Myocyte (in vitro differentiated cells): ENCODE measurements at regions not wholly inside any gene's neighbourhood (a gene's known extent, or its start where the extent isn't known, plus 50 kb on each side); places are given as distances from the start of the nearest gene placed in this dataset.

Source experiments
- DNase-seq: peaks from one replicate; pipeline ENCODE4 v3.0.0-alpha.2; 2012; ENCODE audit warnings: low read depth

DNA sequence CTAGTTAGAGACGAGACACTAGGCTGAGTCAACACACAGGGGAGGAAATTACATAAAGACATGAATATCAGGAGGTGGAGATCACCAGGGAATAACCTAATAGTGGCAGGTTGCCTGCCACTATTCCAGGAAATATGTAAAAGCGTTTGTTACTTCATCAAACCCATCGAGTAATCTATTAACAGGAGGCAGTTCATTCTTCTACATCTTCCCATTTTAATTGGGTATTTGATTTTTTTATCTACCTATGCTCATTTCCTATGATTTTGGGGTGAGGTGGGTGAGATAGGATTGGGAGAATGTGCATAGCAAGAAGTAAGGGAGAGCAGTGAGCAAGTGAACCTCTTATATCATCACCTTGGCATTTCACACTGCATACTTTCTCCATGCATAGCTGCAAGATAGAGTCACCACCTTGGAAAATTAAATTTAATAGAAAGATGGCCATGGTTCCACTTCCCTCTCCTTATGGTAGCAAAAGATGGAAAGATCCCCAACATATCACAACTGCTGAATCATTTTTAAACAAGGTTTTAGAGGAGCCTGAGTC is 312.2 kb downstream of the TMEM114 start:
- no peak for DNase-seq

DNA sequence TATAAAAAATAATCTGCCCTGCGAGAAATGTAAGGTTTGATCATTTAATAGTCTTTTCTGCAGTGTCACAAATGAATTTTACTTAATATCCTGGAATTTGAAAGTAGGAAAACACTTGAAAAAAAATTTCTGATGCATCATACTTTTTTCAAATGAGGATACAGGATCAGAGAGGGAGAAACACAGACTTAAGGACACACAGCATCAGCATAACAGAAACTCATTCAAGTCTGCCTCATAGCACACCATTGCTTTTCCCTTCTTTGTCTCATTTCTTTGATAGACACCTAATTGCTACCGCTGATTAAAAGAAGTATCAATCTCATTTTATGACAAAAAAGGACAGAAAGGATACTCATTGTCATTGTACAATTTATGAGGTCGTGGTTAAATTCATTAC is 319.0 kb downstream of the TMEM114 start:
- DNase-seq: no peak

DNA sequence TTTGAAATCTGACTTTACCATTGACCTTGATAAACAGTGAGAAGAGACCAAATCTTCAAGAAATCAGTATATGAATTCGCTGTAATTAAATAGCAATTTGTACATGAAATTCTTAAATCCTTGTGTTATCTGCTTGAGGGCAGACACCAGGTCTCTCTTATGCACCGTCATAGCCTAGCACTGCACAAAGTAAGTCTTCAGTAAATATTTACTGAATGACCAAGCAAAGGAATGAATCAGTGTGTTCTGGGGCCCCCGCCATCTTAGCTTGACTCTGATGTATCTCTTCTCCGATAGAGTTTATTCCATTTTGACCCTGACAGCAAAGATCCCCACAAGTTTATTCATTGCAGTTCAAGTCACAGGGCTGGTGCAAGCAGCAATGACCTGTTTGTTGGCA is 328.0 kb downstream of the TMEM114 start:
- DNase-seq: no peak

DNA sequence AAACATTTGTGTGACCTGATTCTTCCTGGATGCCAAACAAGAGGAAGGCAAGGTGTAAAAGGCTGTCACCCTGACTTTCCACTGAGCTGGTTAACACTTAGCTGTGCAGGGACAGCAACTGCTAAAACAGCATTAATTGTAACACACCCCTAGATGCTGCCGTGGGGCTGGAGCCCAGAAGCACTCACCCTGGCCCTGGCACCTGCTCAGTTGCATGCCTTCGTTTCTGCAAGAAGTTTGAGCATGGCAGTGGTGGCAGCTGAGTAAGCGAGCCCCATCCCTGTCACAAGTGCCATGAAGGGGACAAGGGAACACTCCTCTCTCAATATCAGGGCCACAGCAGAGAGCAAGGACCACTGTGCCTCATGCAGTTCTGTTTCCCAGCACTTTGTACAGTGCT is 330.2 kb downstream of the TMEM114 start:
- no peak for DNase-seq

DNA sequence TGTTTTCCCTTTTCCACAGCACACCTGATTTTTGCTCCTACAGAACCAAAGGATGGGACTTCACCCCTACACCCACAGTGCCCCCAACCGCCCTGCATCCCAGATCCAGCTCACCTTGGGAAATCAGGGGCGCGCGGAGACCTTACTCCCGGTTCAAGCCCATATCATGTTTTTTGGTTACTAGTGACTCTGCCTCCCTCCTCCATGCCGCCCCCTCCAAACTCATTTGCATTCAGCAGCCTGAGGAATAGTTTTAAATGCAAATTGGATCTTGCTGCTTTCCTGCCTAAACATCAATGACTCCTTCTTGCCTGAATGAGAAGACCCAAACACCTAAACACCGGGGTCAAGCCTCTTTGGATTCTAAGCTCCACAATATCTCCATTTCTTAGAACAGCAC is 331.8 kb downstream of the TMEM114 start:
- no peak for DNase-seq

DNA sequence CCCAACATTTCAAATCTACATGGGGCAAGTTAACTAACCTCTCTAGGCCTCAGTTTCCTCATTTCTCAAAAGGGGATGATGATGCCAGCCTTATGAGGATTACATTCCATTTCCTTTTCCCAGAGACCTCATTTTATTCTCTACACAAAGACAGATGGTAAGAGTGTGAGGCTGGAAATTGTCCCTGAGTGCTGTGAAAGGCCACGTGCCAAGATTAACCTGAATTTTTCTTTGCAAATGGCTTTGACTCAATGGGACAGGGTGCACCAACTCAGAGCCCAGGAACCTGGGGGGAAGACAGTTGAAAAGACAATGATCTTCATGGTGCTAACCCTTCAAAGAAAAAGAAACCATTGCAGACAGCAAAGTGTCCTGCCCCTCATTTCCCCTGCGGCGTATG is 332.8 kb downstream of the TMEM114 start:
- no peak for DNase-seq

DNA sequence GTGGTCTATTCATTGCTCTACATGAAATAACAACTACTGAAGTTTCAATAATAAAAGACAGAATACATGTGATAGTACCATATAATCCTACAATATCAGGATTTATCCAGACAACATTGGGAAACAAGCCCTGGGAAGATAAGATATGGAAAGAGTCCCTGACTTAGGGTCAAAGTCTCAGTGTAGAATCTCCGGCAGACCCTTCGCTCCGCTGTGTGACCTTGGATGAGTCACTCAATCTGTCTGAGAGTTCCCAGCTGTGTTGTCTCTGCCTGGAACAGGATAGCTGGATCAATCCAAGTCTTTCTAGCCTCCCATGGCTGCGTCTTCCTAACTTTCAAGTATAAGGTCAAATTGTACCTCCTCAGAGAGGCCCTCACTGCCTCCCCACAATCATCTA is 335.9 kb downstream of the TMEM114 start:
- no peak for DNase-seq

DNA sequence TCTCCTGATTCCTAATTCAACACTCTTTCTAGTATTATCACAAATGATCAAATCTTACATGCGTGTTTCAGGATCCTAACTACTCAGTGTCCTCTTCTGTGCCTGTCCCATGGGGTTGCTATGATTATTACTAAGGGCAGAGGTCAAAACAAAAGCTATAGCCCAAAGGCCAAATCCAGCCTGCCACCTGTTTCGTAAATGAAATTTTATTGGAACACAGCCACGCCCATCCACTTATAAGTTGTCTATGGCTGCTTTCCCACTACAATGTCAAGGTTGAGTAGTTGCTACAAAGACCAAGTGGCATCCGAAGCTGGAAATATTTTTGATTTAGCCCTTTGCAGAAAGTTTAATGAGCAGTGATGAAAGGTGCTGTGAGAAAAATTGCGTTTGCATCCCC is 336.6 kb downstream of the TMEM114 start:
- no peak for DNase-seq

DNA sequence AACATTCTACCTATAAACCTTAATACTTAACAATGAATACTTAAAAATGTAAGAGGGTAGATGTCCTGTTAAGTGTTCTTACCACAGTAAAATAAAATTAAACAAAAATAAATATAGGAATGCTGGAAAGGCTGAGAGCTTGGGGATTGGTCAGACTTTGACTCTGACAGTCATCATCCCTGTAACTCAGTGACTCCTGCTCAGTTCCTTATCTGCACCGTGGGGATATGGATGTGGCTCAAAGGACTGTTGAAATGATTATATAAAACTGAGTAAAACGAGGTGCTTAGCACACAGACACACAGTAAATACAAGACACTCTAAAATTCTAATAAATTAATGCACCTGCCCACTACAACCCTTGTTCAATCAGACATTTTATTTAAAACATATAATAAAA is 338.6 kb downstream of the TMEM114 start:
- no peak for DNase-seq

DNA sequence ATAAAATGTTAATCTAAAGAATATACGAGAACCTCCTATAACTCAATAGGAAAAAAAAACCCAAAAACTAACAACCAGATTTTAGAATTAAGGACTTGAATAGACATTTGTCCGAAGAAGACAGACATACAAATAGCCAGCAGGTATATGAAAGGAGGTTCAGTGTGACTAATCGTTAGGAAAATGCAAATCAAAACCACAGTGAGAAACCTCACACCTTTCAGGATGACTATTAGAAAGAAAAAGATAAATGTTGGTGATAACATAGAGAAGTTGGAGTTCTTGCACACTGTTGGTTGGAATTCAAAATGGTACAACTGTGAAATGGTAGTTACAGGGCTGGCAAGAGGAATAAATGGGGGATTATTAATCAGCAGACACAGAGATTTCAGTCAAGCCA is 339.0 kb downstream of the TMEM114 start:
- no peak for DNase-seq

DNA sequence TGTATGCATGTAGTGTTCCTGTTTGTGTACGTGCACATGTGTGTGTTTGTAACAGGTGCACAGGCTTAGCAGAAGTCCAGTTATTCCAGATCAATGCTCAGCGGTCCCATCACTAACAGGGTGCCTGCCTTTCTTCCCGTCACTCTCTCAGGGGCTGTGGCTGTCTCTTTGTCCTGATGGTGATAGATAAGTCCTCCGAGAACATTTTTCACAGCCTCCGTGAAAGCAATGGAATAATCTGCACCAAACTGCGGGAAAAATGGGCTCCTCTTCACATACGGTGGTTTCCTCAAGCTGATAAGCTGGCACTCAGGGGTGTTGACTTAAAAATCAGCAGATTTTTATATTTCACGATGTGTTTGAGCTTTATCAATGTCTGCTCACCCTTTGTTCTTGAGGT is 342.3 kb downstream of the TMEM114 start:
- no peak for DNase-seq

DNA sequence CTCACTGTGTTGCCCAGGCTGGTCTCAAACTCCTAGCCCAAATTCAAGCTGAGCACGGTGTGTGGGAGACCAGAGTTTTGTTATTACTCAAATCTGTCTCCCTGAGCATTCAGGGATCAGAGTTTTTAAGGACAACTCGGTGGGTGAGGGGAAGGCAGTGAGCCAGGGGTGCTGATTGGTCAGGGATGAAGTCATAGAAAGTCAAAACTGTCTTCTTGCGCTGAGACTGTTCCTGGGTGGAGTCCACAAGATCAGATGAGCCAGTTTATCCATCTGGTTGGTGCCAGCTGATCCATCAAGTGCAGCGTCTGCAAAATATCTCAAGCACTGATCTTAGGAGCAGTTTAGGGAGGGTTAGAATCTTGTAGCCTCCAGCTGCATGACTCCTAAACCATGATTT is 346.3 kb downstream of the TMEM114 start:
- no peak for DNase-seq

DNA sequence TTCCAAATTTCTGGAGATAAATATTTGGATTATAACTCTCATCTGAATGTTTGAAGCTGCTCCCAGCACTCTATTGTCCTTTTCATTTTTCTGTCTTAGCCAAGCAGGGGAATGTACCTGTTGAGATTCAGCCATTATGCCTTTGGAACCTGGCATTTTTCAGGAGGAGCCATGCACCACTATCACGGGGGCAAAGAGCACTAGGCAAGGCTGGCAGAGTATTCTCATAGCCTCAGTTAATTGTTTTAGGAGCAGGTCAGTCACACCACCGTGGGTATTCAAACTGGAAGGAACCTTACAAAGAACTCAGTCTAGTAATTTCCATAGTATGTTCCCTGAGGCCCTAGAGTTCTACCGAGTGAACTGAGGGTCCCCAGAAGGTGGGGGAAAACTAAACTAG is 348.9 kb downstream of the TMEM114 start:
- DNase-seq: no peak

DNA sequence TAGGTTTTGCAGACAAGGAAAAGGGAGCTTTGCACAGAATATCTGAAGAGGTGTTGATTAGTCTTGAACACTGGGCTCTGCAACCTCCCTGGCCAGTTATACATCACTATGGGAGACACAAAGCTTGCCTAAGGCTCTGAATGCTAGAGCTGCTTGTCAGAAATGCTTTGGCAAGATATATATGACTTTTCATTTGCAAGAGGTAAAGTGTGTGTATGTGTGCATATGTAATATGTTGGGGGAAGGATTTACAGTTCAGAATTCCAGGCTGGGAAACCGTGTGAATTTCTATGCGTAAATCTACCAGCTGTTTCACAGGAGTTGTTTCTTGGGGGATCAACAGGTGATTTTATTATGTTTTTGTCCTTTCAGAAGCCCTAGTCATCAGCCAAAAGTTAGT is 350.9 kb downstream of the TMEM114 start:
- no peak for DNase-seq

DNA sequence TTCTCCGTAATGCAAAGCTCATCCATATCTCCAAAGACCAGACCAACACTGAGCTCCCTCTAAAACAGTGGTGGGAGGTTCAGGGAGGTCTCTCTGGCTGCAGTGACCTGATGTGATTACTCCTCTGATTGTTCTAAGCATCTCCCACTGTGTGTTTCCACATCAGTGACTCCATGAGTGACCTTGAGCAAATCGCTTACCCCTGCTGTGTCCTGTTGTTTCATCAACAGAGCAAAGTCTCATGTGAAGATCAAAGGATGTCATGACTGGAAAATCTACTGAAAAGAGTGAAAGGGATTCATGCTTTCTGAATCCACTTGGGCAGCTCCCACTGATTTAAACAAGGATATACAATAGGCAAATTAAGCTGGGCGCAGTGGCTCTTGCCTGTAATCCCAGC is 352.9 kb downstream of the TMEM114 start:
- no peak for DNase-seq

DNA sequence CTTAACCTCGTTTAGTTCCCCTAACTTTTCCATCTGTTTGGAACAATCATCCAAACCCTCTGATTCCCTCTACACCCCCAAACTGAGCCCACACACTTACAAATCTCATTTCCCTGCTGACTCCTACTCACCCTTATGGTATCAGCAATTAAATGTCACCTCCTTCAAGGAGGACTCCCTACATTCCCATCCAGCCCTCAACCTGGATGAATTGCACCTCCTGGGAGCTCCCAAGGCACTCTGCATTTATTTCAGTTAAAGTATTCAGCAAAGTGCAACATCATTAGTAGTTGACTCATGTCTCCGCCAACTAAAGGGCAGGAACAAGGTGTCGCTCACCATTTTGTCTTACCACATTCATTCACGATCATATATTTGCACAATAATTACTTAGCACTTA is 353.5 kb downstream of the TMEM114 start:
- DNase-seq: no peak

DNA sequence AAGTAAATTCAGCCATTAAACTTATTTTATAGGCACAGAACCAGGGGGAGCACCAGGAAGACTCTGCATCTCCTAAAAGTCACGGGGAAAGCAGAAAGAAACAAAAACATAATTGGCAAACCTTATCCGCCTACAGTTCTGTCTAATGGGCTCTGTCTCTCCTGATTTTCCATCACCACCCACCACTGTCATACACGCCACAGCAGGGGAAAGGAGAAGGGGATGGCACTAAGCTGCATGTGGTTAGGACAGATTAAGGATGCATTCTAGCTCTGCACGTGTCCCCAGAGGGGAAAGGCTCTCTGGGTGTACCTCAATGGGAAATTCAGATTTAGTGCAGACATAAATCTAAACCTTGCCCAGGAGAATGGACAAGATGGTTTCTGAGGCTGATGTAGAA is 359.8 kb downstream of the TMEM114 start:
- no peak for DNase-seq

DNA sequence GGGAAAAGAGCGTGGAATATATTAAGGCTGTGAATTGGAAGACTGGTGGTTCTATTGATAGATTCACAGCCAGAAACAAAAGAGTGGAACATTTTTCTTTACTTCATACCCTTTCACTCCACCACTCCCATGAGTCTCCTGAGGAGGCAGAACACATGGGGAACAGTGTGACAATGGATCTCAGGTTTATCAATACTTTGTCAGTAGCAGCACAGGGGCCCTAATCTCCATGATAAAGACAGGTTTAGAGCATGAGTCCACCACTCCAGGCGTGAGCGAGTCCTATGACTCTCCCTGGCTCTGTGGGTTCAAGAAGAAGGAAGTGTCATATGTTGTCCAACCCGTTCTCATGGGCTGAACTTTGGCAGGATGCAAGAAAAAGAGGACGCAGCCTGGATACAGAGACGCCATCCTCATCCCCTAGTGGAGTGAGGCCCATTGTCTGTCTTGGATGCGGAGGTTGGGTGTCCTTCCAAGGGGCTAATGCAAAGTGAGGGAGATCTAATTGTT is 361.2 kb downstream of the TMEM114 start:
- DNase-seq: no peak

DNA sequence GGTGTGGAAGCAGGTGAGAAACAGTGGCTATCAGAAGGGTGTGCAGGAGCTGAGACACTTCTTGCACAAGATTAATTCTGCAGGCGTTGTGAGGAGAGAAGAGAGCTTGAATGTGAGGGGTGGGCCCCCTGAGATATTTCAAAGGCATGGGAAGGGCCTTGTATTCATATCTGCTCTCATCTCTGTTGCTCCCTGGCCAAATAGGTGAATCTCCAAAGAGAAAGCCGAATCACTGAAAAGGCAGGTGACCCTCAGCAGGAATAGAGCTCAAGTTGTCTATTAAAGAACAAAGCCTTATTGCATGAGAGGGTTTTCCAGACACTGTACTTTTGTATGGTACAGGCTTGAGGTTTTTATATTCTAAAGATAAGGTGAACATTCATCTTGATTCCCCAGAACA is 373.1 kb downstream of the TMEM114 start:
- no peak for DNase-seq

DNA sequence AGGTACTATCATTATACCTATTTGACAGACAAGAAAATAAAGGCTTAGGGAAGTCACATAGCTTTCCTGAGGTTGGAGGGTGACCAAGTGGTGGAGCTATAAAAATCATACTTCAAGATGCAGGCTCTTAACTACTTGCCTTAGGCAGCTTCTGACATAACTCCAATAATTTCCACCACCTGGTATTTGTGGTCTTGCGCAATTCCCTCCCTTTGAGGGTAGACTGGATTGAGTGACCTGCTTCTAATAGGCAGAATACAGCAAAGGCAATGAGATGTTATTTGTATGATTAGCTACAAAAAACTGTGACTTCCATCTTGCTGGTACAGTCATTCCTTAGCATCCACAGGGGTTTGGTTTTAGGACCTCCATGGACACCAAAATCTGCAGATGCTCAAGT is 385.5 kb downstream of the TMEM114 start:
- no peak for DNase-seq

DNA sequence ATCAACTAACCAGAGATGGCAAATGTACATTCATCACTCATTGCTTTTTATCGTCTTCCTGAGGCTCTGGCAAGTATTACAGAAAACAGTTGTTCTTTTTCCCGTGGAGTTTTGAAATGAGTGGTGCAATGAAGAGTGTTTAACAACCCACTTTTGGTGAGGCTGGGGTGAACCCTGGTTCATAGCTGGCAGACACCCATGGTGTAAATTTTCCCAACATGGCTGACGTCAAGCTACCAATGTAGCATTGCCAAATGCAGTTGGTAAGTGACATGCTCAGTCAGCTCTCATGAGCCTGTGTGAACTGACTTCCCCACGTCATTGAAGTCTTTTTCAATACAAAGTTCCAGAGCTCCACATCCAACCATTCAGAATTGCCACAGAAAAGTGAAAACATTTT is 386.2 kb downstream of the TMEM114 start:
- DNase-seq: no peak

DNA sequence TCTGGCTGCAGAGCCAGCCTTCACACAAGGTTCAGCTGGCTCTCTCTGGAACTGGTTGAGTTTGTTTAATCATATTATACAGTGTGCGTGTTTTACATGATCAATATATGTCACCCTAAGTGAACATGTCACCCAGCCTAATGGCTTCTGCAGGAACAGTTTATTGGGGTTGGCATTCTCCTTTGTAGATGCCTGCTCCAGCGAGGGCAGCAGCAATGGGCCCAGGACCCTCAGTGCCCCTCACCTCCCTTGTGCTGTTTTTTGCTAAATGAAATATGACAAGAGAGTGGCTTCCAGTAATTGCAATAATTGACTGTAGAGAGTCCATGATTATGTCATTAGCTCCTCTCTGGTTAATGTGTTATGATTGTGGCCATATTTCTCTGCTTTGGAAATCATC is 387.2 kb downstream of the TMEM114 start:
- no peak for DNase-seq

DNA sequence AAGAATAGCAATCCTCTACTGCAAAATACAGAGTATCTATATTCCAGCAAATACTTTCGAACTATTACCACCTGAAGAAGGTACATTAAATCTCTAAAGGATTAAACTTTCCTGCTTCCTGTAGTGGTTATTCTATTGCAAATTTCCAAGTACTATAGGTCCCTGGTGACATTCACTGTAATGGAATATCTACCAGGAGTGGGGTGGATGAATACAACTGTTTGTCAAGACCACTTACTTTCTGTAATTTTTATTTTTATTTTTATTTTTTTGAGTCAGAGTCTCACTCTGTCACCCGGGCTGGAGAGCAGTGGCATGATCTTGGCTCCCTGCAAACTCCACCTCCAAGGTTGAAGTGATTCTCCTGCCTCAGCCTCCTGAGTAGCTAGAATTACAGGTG is 389.5 kb downstream of the TMEM114 start:
- no peak for DNase-seq

DNA sequence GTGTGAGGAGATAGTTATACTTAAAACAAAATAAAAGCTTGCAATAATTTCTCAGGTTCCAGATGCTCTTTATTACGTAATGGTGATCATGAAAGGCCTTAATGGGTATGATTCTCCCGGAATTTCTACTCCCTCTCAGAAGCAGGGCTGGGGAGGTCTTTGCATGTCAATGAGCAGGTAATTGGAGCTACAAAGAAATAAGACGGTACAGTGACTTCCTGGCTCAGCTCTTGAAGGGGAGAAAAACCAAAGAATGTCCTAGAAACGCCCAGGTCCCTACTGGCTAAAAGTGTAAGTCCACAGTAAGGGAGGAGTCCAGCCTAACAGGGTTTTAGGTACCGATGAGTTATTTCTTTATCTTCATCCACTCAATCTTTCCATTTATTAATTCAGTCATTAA is 390.9 kb downstream of the TMEM114 start:
- no peak for DNase-seq
